Endothelial cell of umbilical vein (primary cell): ENCODE measurements at regions not wholly inside any gene's neighbourhood (a gene's known extent, or its start where the extent isn't known, plus 50 kb on each side); places are given as distances from the start of the nearest gene placed in this dataset.

Experiments
- CTCF ChIP-seq, 2 donors: IDR thresholded peaks; 1 replicate in 1 of 2; 2 replicates in 1 of 2; pipeline ENCODE4 v1.5.1; 2011; ENCODE audit warnings: low read length in 2 of 2, mild to moderate bottlenecking in 2 of 2, moderate library complexity in 2 of 2, control low read depth in 1 of 2, inconsistent platforms in 1 of 2, low read depth in 1 of 2; ENCODE audit not compliant: insufficient read depth in 1 of 2; ENCODE audit errors: extremely low read depth in 1 of 2
- MYC ChIP-seq: IDR thresholded peaks from one replicate; pipeline ENCODE4 v1.6.1; 2011; ENCODE audit warnings: mild to moderate bottlenecking, low read depth, low read length
- POLR2A ChIP-seq: IDR thresholded peaks from 2 replicates; pipeline ENCODE4 v1.6.1; 2012; ENCODE audit warnings: low read depth, mild to moderate bottlenecking, control low read depth, low read length
- POLR2AphosphoS5 ChIP-seq: IDR thresholded peaks from 2 replicates; pipeline ENCODE4 v1.6.1; 2012; ENCODE audit warnings: low read depth, mild to moderate bottlenecking, control low read depth, low read length, moderate library complexity; ENCODE audit not compliant: insufficient read depth

- TF ChIP-seq POLR2A (no peak), CTCF (IDR thresholded peaks at IDR 0.05; ENCODE audit: extremely low read depth in 1 of 2, insufficient read depth in 1 of 2, low read depth in 1 of 2, low read length in 2 of 2) (no peak), MYC (no peak), POLR2AphosphoS5 (no peak)
Measured at GRCh38 chr20:52361650-52362049, 170.1 kb upstream of the ZFP64 start.
